Right cardiac atrium (tissue), 5 donors: ENCODE measurements at regions not wholly inside any gene's neighbourhood (a gene's known extent, or its start where the extent isn't known, plus 50 kb on each side); places are given as distances from the start of the nearest gene placed in this dataset.

Experiments used
- ATAC-seq, 2 donors: fragments of 200-7000 bp; cut with Tn5 transposase; one replicate each; pipeline versions ENCODE4 v1.8.0 to v1.9.1; 2020; ENCODE audit warnings: moderate library complexity in 2 of 2, mild to moderate bottlenecking in 1 of 2
- DNase-seq, 3 donors: peaks; one replicate each; pipeline ENCODE4 v3.0.0-alpha.2; 2020
- H3K27ac ChIP-seq: one replicate; pipeline ENCODE4 v1.5.1; 2013; ENCODE audit warnings: mild to moderate bottlenecking, low read length, control low read depth, moderate library complexity
- H3K27me3 ChIP-seq: one replicate; pipeline ENCODE4 v1.6.1; 2013; ENCODE audit not compliant: control insufficient read depth, insufficient read depth
- H3K4me1 ChIP-seq: one replicate; pipeline ENCODE4 v1.6.1; 2013; ENCODE audit warnings: low read length; ENCODE audit not compliant: control insufficient read depth, insufficient read depth
- H3K4me3 ChIP-seq: one replicate; pipeline ENCODE4 v1.5.1; 2013; ENCODE audit warnings: low read length, control low read depth
- H3K9me3 ChIP-seq: one replicate; pipeline ENCODE4 v1.6.1; 2013; ENCODE audit warnings: low read length; ENCODE audit not compliant: control insufficient read depth
- WGBS: extraction: QIAGEN DNeasy Blood & Tissue Kit; methylation state at CpG from one replicate; pipeline ENCODE4 v1.1.7; 2013; 5-methylcytosine and 5-hydroxymethylcytosine counted together
- intact Hi-C, 4 donors: fragments of 100-400 bp; cut with DNase I; formaldehyde crosslinking; loops; one replicate each; pipeline versions ENCODE4 v1.11.0 to v1.14.0; 2022 to 2023
- donor health status: healthy with polysubstance abuse.
- donor health status: DM: no; HTN: yes; CAD: no.
- donor health status: DM: no; HTN: no; CAD: no.
- donor health status: DM: no; HTN: yes; CAD: no; lungs with severe emphysema.
- donor health status: DM: yes; HTN: yes; CAD: no.

DNA sequence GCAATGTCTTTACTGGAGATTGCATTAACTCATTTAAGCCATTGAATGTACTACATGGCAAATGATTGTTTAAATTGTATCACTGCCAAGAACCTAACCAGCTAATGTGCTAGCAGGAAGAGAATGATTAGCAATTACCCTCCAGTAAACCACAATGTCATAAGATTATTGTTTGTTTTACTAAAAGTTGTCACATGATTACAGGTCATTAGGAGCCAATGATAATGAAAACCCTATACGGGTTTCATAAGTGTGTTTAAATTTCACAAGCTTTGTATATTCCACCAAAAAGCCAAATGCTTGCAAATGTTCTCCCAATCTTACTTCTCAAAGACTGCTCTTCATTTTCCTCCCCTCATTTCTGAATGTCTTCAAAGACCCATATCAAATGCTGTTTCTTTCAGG lies 76.5 kb upstream of the PPP1R3C start:
- H3K4me1 ChIP-seq, result peaks cover 1% of the 10 kb centered on the region
- no peak overlapping the region for H3K27ac ChIP-seq
- H3K9me3 ChIP-seq, result no peaks in the 10 kb centered on the region
- H3K4me3 ChIP-seq, result no peak overlapping the region
- ATAC-seq (no peak), DNase-seq (no peak)
- 43% methylated on average over 1 of the region's 1 CpG for WGBS
- H3K27me3 ChIP-seq, result no peaks in the 10 kb centered on the region
- intact Hi-C loops, result no loop called here

DNA sequence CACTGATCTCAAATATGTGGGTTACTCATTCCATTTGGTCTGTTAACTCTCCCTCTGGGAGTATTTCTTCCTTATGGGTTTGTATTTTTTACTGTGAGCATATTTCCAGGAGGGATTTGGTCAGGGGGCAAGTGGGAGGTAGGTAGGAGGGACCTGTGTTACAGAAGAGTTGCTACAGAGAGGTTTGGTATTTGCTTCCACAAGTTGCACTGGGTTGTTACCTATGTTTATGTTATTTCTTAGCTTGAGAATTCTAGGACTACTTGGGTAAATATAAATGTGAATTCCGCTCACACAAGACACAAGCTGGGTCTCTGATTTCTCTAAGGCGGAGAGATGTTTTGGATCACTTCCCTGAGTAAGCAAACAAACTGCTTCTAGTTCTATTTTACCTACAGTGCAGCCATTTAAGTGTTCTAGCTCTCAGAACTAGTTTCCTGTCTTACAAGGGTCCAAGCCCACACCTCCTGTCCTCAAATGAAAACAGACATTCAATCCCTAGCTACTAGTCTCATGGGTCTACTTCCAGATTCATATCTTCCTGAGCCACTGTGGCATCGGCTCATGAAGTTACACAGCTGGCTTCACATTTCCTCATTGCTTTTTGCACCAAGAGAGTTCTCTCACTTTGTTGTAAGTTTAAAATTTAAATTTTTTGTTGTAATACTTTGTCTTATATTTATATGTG lies 75.4 kb upstream of the PPP1R3C start:
- intact Hi-C loops, result no loop called here
- H3K27ac ChIP-seq, result no peak overlapping the region
- no peak for DNase-seq
- no peak for ATAC-seq
- 81% methylated on average over 3 of the region's 3 CpGs for WGBS
- no peak overlapping the region for H3K4me3 ChIP-seq
- no peaks in the 10 kb centered on the region for H3K9me3 ChIP-seq
- H3K4me1 ChIP-seq, result peaks cover 1% of the 10 kb centered on the region
- H3K27me3 ChIP-seq, result no peaks in the 10 kb centered on the region

GRCh38 chr10:91707236-91707635 lies 74.4 kb upstream of the PPP1R3C start:
- ATAC-seq (no peak), DNase-seq (no peak)
- H3K27ac ChIP-seq, result no peak overlapping the region
- H3K4me3 ChIP-seq, result no peak overlapping the region
- no peaks in the 10 kb centered on the region for H3K9me3 ChIP-seq
- no peaks in the 10 kb centered on the region for H3K27me3 ChIP-seq
- WGBS, result 69% methylated on average over 3 of the region's 3 CpGs
- intact Hi-C loops, result no loop called here
- peaks cover 1% of the 10 kb centered on the region for H3K4me1 ChIP-seq

GRCh38 chr10:91705948-91706670 lies 73.2 kb upstream of the PPP1R3C start:
- Histone ChIP-seq H3K4me1 (no peaks in the 10 kb centered on the region), H3K4me3 (no peak overlapping the region), H3K9me3 (no peaks in the 10 kb centered on the region), H3K27ac (no peak overlapping the region), H3K27me3 (no peaks in the 10 kb centered on the region)
- intact Hi-C loops, result no loop called here
- DNase-seq (no peak), ATAC-seq (no peak)
- WGBS, result 61% methylated on average over 2 of the region's 2 CpGs

DNA sequence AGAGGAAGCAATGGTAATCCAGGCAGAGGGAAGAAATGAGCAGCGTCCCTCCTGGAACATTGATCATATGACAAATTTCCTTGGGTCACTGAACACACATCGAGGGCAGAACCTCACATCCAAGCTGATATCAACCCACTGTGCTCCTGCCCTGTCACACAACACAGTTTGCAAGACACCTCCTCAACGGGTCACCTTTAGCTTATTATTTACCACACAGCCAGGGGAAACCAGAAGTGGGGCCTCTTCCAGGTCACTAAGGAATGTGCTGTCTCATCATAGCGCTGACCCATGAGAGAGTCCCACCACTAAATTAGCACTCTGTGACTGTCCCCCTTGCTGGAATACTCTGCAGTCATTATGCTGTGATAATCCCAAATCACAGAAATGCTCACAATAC lies 69.7 kb upstream of the PPP1R3C start:
- 63% methylated on average over 4 of the region's 4 CpGs for WGBS
- ATAC-seq (no peak), DNase-seq (no peak)
- Histone ChIP-seq H3K9me3 (no peaks in the 10 kb centered on the region), H3K4me3 (no peak overlapping the region), H3K27me3 (no peaks in the 10 kb centered on the region), H3K27ac (no peak overlapping the region), H3K4me1 (no peaks in the 10 kb centered on the region)
- intact Hi-C loops, result no loop called here

- Histone ChIP-seq H3K9me3 (no peaks in the 10 kb centered on the region), H3K4me3 (no peak overlapping the region), H3K4me1 (no peaks in the 10 kb centered on the region), H3K27me3 (no peaks in the 10 kb centered on the region), H3K27ac (no peak overlapping the region)
- no peak for ATAC-seq
- intact Hi-C loops, result no loop called here
- DNase-seq, result no peak
- WGBS, result 89% methylated on average over 5 of the region's 5 CpGs
Measured at GRCh38 chr10:91700788-91701444, 68.0 kb upstream of the PPP1R3C start.

- intact Hi-C loops, result no loop called here
- ATAC-seq (no peak), DNase-seq (no peak)
- no peaks in the 10 kb centered on the region for H3K9me3 ChIP-seq
- H3K27me3 ChIP-seq, result no peaks in the 10 kb centered on the region
- no peaks in the 10 kb centered on the region for H3K4me1 ChIP-seq
- no peak overlapping the region for H3K4me3 ChIP-seq
- H3K27ac ChIP-seq, result no peak overlapping the region
- 65% methylated on average over 5 of the region's 5 CpGs for WGBS
Measured at GRCh38 chr10:91700273-91700672, 67.4 kb upstream of the PPP1R3C start.

DNA sequence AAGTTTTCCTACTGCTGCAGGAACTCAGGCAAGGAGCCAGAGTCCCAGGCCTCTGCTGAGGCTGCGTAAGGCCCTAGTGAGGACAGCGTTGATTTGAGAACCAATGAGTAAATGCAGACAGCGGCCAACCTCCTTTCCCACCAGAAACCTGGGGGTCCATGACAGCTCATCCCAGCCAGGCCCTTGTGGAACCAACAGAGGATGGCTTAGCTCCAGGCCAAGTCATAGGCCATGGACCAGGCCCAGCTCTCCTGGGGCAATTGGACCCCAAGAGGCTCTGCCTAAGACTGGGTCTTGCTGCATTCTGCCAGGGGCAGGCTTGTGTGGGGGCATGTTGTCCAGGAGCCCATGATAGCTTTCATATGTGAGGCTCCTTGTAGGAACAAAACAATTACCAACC lies 65.4 kb upstream of the PPP1R3C start:
- Histone ChIP-seq H3K27me3 (no peaks in the 10 kb centered on the region), H3K27ac (no peak overlapping the region), H3K9me3 (no peaks in the 10 kb centered on the region), H3K4me1 (no peaks in the 10 kb centered on the region), H3K4me3 (no peak overlapping the region)
- WGBS, result 98% methylated on average over 3 of the region's 3 CpGs
- DNase-seq (no peak), ATAC-seq (no peak)
- intact Hi-C loops, result loop anchor here in 1 of 4 donors (5.0 kb wide), 1 partner anchor 201 kb away; no protein-coding TSS in a partner anchor

DNA sequence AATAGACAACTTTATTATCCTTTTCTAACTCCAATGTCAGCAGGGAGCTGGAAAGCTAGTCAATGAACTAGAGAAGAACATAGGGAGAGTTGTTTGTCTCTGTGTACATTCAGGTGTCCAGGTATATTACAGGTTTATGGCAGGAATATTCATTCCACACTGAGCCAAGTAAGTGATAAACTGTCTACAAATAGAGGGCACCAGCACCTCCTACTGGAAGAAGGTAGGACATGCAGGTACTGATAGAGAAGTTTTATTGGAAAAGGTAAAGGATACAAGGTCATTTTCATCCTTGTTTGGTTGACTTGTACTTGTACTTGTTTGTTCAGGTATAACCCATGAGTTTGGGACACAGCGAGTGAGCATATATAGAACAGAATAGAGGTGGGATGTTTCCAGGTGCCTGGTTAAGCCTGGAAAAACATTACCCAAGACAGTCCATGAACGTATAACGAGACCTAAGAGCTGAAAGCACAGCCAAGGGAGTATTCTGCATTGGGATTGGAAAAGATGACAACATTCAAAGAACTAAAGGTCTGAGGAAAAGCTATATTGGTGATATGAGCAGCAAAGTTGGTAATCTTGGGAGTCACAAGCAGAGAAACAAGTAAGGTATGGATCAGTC lies 61.4 kb upstream of the PPP1R3C start:
- intact Hi-C loops, result no loop called here
- 73% methylated on average over 3 of the region's 3 CpGs for WGBS
- Histone ChIP-seq H3K27ac (no peak overlapping the region), H3K4me1 (peaks cover 5% of the 10 kb centered on the region), H3K9me3 (no peaks in the 10 kb centered on the region), H3K27me3 (no peaks in the 10 kb centered on the region), H3K4me3 (no peak overlapping the region)
- ATAC-seq, result no peak
- no peak for DNase-seq

DNA sequence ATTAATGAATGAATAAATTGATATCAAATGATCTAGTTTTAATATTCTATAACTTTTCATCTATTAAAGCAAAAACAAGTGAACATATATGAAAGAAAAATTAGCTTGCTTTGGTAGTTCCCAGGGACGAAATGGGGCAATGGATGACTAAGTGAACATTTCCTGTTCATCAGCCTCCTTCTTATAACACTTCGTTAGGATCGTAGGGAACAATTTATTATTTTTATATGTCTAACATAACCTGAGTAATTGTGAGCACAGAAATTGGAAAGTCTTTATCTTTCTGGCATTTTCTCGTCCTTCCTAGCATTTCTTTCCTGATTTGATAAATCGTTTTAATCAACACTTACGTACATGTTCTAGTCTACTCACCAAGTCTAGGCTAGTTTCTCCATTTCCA lies 59.1 kb upstream of the PPP1R3C start:
- Histone ChIP-seq H3K4me3 (no peak overlapping the region), H3K27me3 (no peaks in the 10 kb centered on the region), H3K27ac (no peak overlapping the region), H3K4me1 (peaks cover 5% of the 10 kb centered on the region), H3K9me3 (no peaks in the 10 kb centered on the region)
- ATAC-seq (no peak), DNase-seq (no peak)
- 70% methylated on average over 6 of the region's 6 CpGs for WGBS
- intact Hi-C loops, result no loop called here
